ENCODE measurements at regions not wholly inside any gene's neighbourhood (a gene's known extent, or its start where the extent isn't known, plus 50 kb on each side); places are given as distances from the start of the nearest gene placed in this dataset.

DNA sequence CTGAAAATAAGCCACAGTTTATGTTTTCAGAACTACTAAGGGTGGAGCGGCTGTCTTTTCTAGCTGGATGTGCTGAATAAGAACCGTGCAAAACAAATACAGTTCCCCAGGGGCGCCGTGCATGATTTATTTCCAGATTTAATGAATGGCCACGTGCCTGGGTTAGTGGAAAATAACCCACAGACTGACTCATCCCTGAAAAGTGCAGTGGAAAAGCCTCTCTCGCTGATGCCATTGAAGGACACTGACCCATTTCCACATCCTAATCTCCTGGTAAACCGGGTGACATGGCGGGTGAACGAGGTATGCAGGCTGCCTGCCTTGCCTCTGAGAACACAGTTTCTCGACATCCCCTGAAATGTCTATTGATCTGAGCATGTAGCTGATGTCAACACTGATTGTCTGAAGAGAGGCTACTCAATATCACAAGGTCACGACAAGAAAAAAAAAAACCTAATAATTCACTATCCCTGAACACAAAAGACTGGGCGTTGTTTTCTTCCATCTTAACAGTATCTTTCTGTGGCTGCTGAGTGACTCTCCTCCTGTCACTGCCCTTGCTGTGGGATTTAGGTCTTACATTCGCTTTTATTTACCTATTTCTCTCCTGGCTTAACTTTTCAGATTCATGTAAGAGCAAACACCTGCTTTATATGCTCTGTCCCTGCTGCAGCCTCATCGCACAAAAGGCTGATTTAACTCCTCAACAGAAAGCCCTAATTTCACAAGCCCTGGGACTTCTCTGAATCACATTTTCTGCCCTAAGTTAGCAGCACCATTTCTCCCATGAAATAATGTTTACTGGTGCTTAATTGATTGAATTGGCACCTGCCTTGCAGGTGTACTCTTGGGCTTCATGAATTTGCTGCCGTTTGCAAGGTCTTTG is 76.9 kb upstream of the SCOC start:
- no peak for TF ChIP-seq GATA3 (IDR thresholded peaks at IDR 0.05; ENCODE audit: low read depth, low read length)
- TF ChIP-seq GATA2 (IDR thresholded peaks at IDR 0.05; ENCODE audit: low read depth, low read length), result no peak

DNA sequence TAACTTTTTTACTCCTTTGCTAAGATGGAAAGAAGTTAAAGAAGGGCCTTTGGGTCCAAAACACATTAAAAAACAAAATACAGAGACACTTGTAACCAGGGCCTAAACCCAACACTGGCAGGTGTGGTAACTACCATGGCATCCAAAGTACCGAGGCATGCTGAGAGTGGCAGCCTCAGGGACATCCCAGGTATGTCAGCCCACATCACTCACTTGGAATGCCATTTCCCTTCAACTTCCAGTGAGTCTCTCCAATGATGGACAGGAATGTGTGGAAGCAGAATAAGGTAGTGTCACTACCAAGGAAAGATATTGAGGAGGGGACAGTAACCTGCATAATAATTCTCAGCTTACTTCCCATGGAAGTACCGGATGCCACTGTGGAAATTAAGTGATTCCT is 79.5 kb upstream of the SCOC start:
- TF ChIP-seq GATA2 (IDR thresholded peaks at IDR 0.05; ENCODE audit: low read depth, low read length) (no peak), GATA3 (IDR thresholded peaks at IDR 0.05; ENCODE audit: low read depth, low read length) (no peak)

DNA sequence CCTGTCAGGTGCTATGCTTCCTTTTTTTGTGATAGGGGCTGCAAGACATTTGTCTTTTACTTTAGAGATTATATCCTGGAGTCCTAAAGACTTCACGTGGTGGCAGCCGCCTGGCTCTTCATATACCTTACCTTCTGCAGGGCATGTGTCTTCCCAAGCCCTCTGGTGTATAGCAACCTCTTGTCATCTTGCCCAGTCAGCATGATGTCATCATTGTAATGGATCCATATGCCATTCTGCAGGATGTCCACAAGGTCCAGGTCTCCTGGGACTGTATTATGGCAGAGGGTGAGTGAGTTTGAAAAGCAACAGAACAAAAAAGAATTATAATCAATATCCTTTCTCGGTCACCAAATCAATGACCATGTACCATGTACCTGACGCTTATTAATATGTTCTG is 82.2 kb upstream of the SCOC start:
- TF ChIP-seq GATA3 (IDR thresholded peaks at IDR 0.05; ENCODE audit: low read depth, low read length) (no peak), GATA2 (IDR thresholded peaks at IDR 0.05; ENCODE audit: low read depth, low read length) (no peak)

DNA sequence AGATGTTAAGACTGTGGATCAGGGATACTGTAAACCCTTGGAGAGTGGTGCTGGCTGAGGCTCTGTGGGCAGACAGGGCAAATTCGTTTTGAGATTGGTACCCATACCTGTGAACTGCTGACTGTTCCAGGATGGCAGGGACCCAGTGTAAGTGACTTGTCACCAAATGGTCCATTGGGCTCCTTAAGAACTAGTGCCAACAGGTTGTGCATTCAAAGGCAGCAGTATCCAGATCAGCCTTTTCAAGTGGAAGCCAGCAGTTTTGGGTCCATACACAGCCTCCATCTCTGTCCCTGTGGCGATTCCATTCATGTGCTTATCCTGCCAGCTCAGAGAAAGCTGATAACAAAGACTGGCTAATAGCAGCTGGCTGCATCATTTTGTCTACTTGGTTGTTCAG is 84.0 kb upstream of the SCOC start:
- TF ChIP-seq GATA3 (IDR thresholded peaks at IDR 0.05; ENCODE audit: low read depth, low read length) (no peak), GATA2 (IDR thresholded peaks at IDR 0.05; ENCODE audit: low read depth, low read length) (no peak)

DNA sequence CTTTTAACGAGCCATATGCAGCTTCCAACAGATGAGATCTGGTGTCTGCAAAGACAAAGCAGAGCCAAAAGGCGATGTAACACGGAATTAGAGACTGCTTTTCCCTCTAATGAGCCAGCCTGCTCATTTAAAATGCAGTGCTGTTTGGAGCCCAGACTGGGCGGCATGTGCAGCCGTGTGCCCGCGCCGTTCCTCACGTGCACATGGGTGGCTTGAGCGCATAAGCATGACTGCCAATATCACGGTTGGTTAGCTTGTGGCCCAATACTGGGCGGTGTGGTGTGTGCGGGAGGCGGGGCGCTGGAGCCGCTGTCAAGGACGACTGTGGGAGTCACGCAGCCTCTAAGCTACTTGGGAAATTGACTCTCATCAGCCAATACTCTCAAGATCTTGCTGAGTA is 87.0 kb upstream of the SCOC start:
- no peak; the same call in 1 of the 2 replicates for TF ChIP-seq GATA2 (IDR thresholded peaks at IDR 0.05; ENCODE audit: low read depth, low read length)
- no peak for TF ChIP-seq GATA3 (IDR thresholded peaks at IDR 0.05; ENCODE audit: low read depth, low read length)

DNA sequence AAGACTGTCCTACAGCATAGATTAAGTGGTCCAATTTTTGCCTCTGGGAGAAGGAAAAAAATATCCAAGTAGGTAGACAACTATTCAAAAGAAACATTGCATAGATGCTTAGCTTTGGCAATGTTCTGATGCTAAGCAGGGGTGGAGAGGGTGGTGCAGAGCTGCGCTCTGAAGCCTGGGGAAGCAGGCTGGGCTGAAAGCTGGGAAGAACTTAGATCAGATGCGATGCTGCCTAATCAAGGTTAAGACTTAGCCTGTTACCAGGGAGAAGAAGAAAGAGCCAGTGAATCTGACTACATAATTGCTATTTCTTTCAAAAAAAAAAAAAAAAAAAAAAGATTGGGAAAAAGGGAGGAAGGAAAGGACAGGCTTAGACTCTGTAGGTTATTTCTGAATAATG is 89.0 kb upstream of the SCOC start:
- no peak for TF ChIP-seq GATA2 (IDR thresholded peaks at IDR 0.05; ENCODE audit: low read depth, low read length)

DNA sequence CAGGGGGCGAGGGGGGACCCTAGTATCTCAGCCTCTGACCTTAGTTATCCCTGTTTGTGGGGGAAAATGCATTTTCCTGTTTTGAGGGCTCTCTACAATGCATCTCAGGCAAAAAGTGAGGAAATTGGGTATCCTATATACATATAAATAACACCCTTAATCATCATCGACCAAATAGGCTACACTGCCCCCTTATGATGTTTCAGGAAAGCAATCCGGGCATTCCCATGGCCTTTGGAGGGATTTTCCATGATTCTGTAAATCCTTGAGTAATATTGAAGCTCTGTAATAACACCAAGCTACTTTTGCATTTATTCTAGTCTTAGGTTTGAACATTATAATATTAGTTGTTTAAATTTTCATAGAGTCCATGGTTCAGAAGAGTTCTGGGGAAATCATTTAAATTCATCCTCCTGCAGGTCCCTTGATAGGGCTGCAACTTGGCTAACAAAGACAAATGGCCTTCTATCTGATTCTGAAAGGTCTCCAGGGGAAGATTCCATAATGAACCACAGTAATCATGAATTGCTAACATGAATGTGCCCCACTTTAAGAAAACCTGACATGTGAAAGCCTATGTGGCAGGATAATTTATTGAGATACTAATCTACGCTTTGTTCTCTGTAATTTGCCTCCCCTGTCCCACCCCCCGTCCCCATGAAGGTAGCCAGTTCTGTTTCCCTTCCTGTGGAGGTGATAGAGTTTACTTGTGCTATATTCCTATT is 91.5 kb upstream of the SCOC start:
- no peak for TF ChIP-seq GATA2 (IDR thresholded peaks at IDR 0.05; ENCODE audit: low read depth, low read length)
- no peak for TF ChIP-seq GATA3 (IDR thresholded peaks at IDR 0.05; ENCODE audit: low read depth, low read length)

DNA sequence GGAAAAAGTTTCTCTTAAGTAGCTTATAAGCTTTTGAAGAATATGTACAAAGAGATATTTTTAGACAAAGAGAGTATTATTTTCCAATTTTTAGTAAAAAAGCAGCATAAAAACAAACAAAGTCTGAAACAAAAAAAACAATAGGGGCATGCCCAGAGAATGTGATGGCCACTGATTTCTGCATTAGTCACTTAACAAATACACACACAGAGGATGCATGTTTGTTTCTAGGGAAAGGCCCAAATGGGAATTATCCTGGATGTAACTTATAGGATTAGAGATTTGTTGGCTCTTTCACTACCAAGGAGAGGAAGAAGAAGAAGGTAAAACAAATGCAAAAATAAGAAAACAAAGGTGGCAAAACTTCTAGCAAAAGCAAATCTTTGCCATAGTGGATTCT is 95.9 kb upstream of the SCOC start:
- TF ChIP-seq GATA2 (IDR thresholded peaks at IDR 0.05; ENCODE audit: low read depth, low read length), result no peak
- TF ChIP-seq GATA3 (IDR thresholded peaks at IDR 0.05; ENCODE audit: low read depth, low read length), result no peak

DNA sequence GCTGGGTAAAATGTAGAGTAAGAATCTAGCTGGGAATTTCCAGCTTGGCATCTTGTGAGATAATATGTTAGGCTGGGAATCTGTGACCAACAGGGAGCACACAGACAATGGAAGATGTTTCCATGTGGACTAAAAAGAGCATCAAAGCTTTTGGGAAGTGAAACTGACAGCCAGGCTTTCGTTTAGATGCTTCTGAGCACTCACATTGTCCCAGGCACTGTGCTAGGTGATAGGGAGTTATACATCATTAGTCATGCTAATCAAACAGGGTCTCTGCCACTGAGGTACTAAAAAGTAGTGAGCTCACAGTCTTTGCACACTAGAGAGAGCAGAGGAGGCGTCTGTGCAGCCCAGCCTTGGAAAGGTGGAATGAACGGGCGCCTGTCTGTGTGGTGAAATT is 101.9 kb upstream of the SCOC start:
- TF ChIP-seq GATA2 (IDR thresholded peaks at IDR 0.05; ENCODE audit: low read depth, low read length) (no peak), GATA3 (IDR thresholded peaks at IDR 0.05; ENCODE audit: low read depth, low read length) (no peak)

DNA sequence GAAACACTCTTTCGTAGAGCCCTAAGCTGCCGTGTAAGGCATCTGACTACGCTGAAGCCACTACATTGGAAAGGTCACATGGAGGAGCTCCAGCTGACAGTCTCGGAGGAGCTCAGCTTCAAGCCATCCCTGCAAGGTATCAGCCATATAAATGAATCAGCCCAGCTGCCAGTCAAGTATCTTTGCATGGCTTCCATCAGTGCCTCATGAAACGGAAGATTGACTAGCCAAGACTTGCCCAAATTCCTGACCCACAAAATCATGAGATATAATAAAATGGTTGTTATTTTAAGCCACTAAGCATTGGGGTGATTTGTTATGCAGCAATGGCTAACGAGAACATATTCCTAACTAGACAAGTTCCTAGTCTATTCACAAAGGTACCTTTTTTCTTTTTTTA is 104.1 kb upstream of the SCOC start:
- TF ChIP-seq GATA2 (IDR thresholded peaks at IDR 0.05; ENCODE audit: low read depth, low read length), result no peak

DNA sequence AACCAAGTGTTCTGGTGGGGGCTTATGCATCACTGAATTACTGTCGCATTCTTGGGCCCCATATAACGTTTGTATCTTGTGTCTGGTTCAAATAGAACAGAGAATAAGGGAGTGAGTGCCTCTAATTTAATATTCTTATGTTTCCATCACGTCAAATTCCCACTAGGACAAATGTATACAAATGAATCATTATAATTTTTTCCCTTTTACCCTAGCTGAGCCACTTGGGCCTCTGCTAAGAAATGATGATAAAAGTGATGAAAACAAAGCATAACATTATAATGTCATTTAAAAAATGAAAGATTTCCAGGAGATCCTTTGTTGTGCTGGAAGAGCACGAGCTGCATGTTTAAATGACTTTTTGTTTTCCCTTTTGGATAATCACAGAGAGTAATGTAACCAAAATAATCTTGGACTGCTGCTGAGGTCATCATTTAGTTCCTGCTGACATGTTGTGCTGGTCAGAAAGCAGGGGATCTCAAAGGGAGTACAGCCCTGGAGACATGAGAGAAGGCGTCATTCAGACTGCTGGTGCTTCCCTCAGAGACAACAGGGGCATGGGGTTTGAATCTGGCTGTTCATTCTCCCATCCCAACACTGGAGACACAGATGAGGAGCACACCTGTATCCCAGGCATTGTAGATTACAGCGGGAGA is 105.1 kb upstream of the SCOC start:
- no peak for TF ChIP-seq GATA3 (IDR thresholded peaks at IDR 0.05; ENCODE audit: low read depth, low read length)
- TF ChIP-seq GATA2 (IDR thresholded peaks at IDR 0.05; ENCODE audit: low read depth, low read length), result no peak

DNA sequence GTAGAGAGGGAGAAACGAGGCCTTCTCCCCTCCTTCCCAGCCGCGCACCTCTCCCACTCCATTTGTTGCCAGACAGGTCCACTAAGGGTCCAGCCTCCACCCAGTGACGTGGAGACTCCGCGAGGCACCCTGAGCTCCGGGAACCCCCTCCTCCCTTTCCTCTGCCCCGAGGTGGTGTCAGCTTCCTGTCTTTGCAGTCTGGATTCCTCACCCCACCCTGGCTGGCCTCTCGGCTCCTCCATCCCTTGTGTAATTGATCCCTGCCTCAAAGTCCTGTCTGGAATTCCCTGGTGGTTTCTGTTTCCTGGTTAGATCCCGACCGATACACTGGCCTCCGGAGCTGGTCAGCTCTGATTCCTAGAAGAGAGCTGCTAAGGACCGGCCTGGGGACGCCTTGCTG is 105.9 kb upstream of the SCOC start:
- TF ChIP-seq GATA2 (IDR thresholded peaks at IDR 0.05; ENCODE audit: low read depth, low read length) (no peak), GATA3 (IDR thresholded peaks at IDR 0.05; ENCODE audit: low read depth, low read length) (no peak)

DNA sequence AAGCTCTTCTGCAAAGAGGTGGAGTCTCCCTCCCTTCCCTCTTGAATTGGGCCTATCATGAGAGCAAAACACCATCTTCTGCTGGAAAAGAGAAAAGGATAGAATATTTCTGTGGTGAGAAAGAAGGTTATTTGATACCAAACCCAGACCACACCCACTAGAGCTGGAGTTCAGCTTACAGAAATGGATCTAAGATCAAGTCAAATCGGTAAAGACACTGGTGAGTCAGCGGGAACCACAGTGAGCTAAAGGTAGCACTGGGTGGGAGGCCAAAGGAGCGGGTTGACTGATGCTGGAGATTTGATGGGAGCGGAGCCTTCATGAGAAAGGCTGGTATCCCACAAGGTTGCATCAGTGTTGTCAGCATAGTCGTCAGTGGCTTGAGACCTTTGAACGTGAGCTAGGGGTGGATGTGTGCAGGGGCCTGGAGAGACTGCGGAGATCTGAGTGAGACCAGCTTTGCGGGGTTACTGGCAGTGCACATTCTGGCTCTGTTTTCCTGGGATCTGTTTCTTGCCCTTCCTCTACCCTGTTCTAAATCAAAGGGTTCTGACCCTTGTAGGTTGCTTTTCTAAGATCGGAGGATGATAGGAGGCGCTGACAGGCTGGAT is 106.4 kb upstream of the SCOC start:
- TF ChIP-seq GATA2 (IDR thresholded peaks at IDR 0.05; ENCODE audit: low read depth, low read length), result no peak

DNA sequence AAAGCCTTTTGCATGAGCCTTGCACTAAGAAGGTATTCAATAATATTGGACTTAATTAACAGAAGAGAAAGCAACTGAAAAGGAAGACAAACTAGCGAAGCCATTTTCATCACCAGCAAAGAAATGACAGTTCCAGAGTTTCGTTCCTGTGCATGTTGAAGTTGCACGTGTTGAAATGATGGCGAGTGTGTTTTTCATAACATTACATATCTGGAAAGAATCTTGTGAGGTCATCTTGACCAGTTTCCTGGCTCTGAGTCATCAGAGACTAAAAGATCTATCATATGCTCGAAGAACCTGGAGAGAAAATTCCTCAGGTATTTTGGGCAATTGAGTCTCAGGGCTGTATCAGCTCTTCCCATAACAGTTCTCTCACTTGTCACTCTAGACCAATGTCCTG is 106.2 kb upstream of the MAML3 start:
- TF ChIP-seq GATA3 (IDR thresholded peaks at IDR 0.05; ENCODE audit: low read depth, low read length) (no peak), GATA2 (IDR thresholded peaks at IDR 0.05; ENCODE audit: low read depth, low read length) (no peak)

Measured in SH-SY5Y (cell line).